Skeletal muscle cell (primary cell): ENCODE measurements at regions not wholly inside any gene's neighbourhood (a gene's known extent, or its start where the extent isn't known, plus 50 kb on each side); places are given as distances from the start of the nearest gene placed in this dataset.

Source experiments
- DNase-seq: peaks from one replicate; pipeline ENCODE4 v3.0.0-alpha.2; 2010; ENCODE audit warnings: low read depth
- H3K4me3 ChIP-seq: 2 replicates; pipeline ENCODE4 v1.5.1; 2011; ENCODE audit warnings: low read depth, mild to moderate bottlenecking, control low read depth, low read length, moderate library complexity

GRCh38 chr6:18883268-18883667, 496.1 kb downstream of the RNF144B start:
- no peak for DNase-seq

GRCh38 chr6:18883851-18884250, 496.7 kb downstream of the RNF144B start:
- DNase-seq: no peak
- no peak overlapping the region for H3K4me3 ChIP-seq

More at GRCh38 chr6:18883268-18883667, 496.1 kb downstream of the RNF144B start:
- no peak overlapping the region for H3K4me3 ChIP-seq

DNA sequence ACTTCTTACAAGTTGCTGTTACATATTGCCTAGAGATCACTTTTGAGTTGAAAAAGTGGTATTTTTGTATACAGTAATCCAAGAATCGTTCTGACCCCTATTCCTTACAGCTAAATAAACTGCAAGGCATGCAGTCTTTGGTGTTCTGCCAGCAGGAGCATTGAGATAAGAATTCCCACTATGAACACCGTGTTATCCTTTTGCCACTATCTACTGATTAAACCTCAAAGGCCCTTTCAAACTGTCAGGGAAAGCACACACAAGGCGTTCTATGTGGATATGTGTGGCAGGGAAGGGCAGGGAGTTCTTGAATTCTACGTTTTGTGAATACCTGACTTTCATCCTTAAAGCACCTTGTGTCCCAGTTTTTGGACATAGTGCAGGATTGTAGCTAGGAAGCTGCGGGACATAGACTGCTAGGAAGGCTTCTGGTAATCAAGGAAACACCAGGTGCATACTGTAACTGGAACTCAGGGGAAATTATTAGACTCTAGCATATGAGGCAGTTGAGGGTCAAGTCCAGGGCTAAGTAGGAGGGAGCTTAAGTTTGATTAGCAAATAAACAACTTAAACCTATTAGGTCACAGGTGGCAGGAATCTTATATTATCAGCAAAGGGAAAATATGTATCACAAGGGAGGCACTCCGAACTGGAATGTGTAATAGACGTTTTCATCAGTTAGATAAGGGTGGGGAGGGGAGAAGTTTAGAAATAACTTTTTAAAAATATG, 506.6 kb downstream of the RNF144B start:
- no peak for DNase-seq
- H3K4me3 ChIP-seq: no peak overlapping the region

DNA sequence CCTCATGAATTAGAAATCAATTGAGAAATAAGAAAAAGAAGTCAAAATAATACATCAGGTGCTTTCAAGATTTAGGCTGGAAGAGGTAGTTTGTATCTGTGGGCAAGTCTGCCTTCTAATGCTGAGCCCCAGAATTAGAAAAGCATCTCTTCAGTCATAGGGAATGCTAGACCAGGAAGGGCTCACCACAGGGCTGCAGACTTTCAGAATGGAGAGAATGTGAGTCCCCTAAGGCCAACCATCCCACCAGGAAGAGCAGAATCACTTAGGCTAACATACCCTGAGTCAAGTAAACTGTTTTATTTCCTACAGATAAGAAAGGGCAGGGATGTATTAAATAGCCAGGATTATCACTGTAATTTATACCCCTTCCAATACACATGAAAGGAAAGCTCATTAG, 510.2 kb downstream of the RNF144B start:
- DNase-seq: no peak

GRCh38 chr6:18904681-18905080, 517.5 kb downstream of the RNF144B start:
- no peak for DNase-seq
- no peak overlapping the region for H3K4me3 ChIP-seq

More for the DNA sequence above, 510.2 kb downstream of the RNF144B start:
- no peak overlapping the region for H3K4me3 ChIP-seq

DNA sequence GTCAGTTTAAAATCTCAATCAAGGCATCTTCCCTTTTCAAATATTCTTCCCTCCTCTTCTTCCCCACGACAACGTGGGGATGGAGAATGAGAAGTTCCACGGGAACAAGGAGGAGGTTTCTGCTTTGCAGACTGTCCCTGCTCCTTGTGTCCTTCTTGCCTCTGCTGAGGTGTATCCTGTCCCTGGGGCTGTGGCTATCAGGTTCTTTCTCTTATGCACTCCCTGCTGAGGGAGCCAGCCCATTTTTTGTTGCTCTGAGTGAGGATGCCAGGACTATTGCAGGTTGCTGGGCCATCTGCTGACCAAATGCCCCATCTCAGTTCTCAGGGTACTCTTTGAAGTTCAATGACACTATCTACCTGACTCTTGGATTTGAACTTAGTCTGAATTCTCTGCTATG, 533.6 kb downstream of the RNF144B start:
- no peak for DNase-seq

GRCh38 chr6:18931086-18931485, 543.9 kb downstream of the RNF144B start:
- no peak for DNase-seq
- H3K4me3 ChIP-seq: no peak overlapping the region

More for the DNA sequence above, 533.6 kb downstream of the RNF144B start:
- H3K4me3 ChIP-seq: no peak overlapping the region

GRCh38 chr6:18958146-18958545, 571.0 kb downstream of the RNF144B start:
- no peak for DNase-seq
- no peak overlapping the region for H3K4me3 ChIP-seq

DNA sequence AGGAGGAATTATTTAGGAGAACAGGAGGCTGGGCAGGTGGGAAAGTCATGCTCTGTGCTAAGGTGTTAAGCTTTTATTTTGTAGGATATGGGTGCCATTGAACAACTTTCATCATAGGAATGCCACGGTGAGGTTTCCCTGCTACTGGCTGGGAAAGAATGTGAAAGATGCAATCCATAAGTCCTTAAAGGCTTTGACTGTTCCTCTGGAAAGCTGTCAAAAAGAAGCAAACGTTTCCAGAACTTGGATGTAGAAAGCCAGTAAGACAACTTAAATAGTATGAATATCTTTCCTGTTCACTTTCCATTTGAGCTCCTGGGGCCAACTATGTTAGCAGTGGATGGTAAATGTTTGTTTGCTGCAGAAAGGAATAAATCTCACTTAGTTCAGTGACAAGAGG, 574.4 kb downstream of the RNF144B start:
- no peak for DNase-seq

DNA sequence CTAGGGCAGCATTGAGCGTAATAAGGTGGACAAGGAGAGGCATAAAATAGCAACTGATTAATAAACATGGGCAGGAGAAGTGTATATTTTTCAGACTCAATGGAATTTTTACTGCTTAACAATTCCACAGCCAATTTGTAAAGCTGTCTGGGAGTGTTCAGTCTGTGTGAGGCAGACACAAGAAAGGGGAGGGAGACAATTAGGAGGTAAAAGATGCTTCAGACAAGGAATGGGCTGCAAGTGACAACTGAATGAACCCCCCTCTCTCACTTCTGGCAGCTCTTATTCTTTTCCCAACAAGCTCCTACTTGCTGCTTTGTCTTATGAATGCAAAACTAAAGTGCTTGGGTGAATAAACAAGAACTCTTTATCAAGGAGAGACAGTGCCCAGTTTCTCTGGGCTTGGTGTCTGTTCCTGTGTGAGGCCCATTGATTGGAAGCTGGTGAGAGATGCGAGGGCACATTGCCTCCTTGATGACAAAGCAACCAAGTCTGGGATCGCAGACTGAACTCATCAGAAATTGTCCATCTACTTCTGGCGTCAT, 575.3 kb downstream of the RNF144B start:
- H3K4me3 ChIP-seq: no peak overlapping the region
- DNase-seq: no peak

More for the DNA sequence above, 574.4 kb downstream of the RNF144B start:
- H3K4me3 ChIP-seq: no peak overlapping the region

DNA sequence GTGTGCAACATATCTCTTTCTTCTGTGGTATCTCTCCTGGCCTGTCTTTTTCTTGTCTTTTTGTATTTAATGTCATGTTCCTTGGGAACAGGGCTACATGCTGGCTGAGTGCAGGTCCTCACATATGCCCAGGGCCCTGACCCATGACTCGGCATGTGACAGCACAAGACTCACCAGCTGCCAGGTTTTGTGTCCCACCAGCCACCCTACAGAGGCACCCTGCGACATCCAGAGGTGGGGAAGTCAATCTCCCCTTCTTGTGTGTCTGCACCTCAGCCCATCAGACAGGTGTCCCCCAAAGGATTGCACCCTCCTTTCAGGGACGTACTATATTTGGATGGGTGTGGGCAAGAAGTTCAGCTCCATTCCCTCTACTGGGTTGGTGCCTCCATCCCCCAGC, 576.3 kb downstream of the RNF144B start:
- no peak for DNase-seq
- no peak overlapping the region for H3K4me3 ChIP-seq

DNA sequence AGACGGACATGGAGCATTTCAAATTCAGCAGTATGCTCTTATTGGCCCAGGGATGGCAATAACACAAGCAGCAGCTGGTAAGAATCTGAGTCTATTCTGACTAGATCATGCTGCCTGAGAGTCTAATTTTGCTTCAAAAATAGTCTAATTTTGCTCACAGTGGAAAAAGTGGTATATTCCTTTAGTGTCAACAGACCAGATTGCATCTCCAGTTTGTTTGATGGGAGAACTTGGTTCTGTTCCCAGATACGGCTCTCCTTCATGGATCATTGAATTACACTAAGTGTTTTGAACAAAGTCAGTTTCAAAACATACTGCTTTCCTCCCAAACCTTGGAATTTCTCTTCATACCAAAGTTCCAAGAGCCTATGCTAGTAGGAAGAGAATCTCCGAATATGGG, 586.1 kb downstream of the RNF144B start:
- no peak for DNase-seq
- no peak overlapping the region for H3K4me3 ChIP-seq

GRCh38 chr6:18976091-18976490, 588.9 kb downstream of the RNF144B start:
- H3K4me3 ChIP-seq: no peak overlapping the region
- no peak for DNase-seq

DNA sequence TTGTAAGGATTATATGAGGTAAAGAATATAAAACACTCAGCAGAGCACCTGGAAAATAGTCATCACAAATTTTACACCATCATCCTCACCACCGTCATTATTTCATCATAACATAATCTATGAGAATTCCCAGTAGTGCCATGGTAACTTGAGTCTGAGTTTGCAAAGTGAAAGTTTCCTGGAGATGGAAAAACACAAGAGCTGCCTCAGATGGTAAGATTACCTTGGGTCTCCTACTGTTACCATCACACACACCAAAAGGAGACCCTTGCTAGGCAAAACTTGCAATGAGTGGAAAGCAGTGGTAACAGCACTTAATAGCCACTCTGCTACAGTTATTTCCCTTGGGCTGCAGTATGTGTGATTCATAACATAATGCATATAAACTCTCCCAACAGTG, 589.8 kb downstream of the RNF144B start:
- DNase-seq: no peak
- no peak overlapping the region for H3K4me3 ChIP-seq

DNA sequence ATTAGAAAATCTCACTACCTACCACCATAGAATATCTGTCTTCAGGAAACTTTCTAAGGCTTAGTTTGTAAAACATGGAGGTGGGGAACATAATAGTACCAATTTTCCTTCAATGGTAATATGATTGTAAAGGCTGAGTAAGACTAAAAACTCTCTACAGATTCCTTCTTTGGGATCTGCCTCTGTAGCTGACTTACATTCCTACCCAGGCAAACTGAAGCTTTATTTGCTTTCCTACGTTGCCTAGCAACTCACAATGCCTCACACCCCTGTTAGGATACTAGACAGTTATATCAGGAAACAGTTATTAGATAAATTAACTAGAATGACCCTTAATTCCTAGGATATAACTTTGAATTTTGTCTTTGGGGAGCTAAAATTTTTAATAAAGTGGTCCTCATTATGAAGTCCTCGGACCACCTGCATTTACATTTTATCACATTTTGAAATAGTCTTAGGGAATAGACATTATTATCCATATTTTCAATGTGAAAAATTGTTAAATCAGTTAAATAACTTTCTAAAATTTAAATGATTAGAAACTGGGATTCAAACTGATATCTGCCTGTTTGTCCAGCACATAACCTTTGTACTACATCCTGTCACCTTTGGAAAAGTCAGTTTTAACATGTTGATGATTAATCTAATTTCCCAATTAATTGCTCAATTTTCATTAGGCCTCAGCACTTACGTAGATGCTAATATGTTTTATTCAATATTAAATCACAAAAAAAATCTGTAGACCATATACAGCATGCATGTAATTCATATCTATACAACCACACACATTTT, 591.4 kb downstream of the RNF144B start:
- no peak for DNase-seq
- no peak overlapping the region for H3K4me3 ChIP-seq

- no peak for DNase-seq
These were observed 597.9 kb downstream of the RNF144B start for GRCh38 chr6:18985061-18985460.

GRCh38 chr6:18985996-18986395, 598.8 kb downstream of the RNF144B start:
- no peak overlapping the region for H3K4me3 ChIP-seq
- no peak for DNase-seq

More at GRCh38 chr6:18985061-18985460, 597.9 kb downstream of the RNF144B start:
- H3K4me3 ChIP-seq: no peak overlapping the region

DNA sequence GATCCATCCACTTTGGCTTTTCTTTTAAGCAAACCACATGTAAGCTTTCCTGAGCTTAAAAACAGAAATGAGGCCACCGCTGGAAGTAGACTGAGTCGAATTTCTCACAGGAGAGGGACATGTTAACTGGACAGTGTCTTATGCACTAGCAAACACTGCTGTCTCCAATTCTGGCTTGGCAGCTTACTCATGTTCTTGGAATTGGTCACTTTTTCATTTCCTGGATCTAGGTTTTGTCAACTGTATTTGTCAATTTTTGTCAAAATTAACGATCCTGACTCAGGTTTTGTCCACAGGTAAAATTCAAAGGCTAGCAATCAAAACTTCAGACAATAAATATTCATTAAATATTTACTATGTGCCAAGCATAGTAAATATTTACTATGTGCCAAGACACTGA, 601.5 kb downstream of the RNF144B start:
- no peak overlapping the region for H3K4me3 ChIP-seq
- no peak for DNase-seq

- no peak overlapping the region for H3K4me3 ChIP-seq
- DNase-seq: no peak
These were observed 603.2 kb downstream of the RNF144B start for GRCh38 chr6:18990059-18990978.
